Panc1 (cell line): ENCODE measurements at regions not wholly inside any gene's neighbourhood (a gene's known extent, or its start where the extent isn't known, plus 50 kb on each side); places are given as distances from the start of the nearest gene placed in this dataset.
"Not testable (repeated sequence)": the region's sequence is repeated elsewhere in the genome, so short reads cannot be mapped to it uniquely, and the experiment has no call there.

Source experiments
- ATAC-seq: fragments of 200-7000 bp; cut with Tn5 transposase; 2 replicates; pipeline ENCODE4 v1.9.1; 2020; ENCODE audit warnings: mild to moderate bottlenecking, moderate library complexity
- BruUV-seq: library from RNA; stranded (reverse); fragments of 400-500 nt; replicated peaks from 2 replicates; lab custom pipeline; 2021; lab: Mats Ljungman, UMichigan
- CTCF ChIA-PET: fragments of 300-600 bp; sonication (Branson Sonifier 250); formaldehyde crosslinking; loops from one replicate; lab custom pipeline; 2022; ENCODE audit warnings: antibody characterized with exemption; lab: Charles Lee
- POLR2A ChIA-PET: fragments of 300-600 bp; sonication (Branson Sonifier 250); formaldehyde crosslinking; loops from one replicate; lab custom pipeline; 2022; ENCODE audit warnings: antibody characterized with exemption; lab: Charles Lee
- DNase-seq: peaks from one replicate; pipeline ENCODE4 v3.0.0-alpha.2; 2010; ENCODE audit warnings: low read depth, low spot score
- H3K27ac ChIP-seq: 2 replicates; pipeline ENCODE4 v1.5.1; 2011; ENCODE audit warnings: mild to moderate bottlenecking, low read length, inconsistent platforms
- H3K27me3 ChIP-seq: fragments of 200-500 bp; sonication (Bioruptor generic); 2 replicates; pipeline ENCODE4 v1.6.0; 2014; ENCODE audit warnings: low read length, inconsistent platforms; ENCODE audit not compliant: control insufficient read depth, insufficient read depth
- H3K36me3 ChIP-seq: fragments of 200-500 bp; sonication (Bioruptor generic); 2 replicates; pipeline ENCODE4 v1.5.1; 2014; ENCODE audit warnings: inconsistent platforms, mild to moderate bottlenecking, low read length, moderate library complexity; ENCODE audit not compliant: control insufficient read depth, insufficient read depth
- H3K4me1 ChIP-seq: 2 replicates; pipeline ENCODE4 v1.5.1; 2011; ENCODE audit warnings: inconsistent platforms, mild to moderate bottlenecking, low read length, moderate library complexity; ENCODE audit not compliant: control insufficient read depth, insufficient read depth
- H3K4me3 ChIP-seq, 2 experiments: 2 replicates each; pipeline ENCODE4 v1.5.1; 2011 to 2012; ENCODE audit warnings: low read depth in 2 of 2, low read length in 2 of 2, mild to moderate bottlenecking in 2 of 2, inconsistent platforms in 1 of 2, moderate library complexity in 1 of 2
- H3K9me3 ChIP-seq: fragments of 200-500 bp; sonication (Bioruptor generic); 2 replicates; pipeline ENCODE4 v1.5.1; 2014; ENCODE audit warnings: low read depth, mild to moderate bottlenecking, inconsistent platforms, low read length, moderate library complexity; ENCODE audit not compliant: control insufficient read depth, insufficient read depth
- POLR2AphosphoS5 ChIP-seq: IDR thresholded peaks from 2 replicates; pipeline ENCODE4 v1.6.1; 2012; ENCODE audit warnings: mild to moderate bottlenecking, low read depth, low read length, moderate library complexity
- SIN3A ChIP-seq: IDR thresholded peaks from 2 replicates; pipeline ENCODE4 v1.6.1; 2012; ENCODE audit warnings: low read depth, mild to moderate bottlenecking, low read length, moderate library complexity, borderline replicate concordance; ENCODE audit not compliant: insufficient read depth
- TCF7L2 ChIP-seq: IDR thresholded peaks from 2 replicates; pipeline ENCODE4 v1.6.1; 2011; ENCODE audit warnings: mild to moderate bottlenecking, low read depth, low read length, inconsistent platforms
- in situ Hi-C: cut with HindIII; loops from 2 replicates; pipeline ENCODE4 v1.10.0; 2016; ENCODE audit warnings: low sequenced_read_pairs, low pct_unique_long_range_greater_than_20kb
- intact Hi-C: fragments of 100-400 bp; cut with micrococcal nuclease; formaldehyde crosslinking; loops from one replicate; pipeline ENCODE4 v1.10.0; 2022; ENCODE audit not compliant: unreplicated experiment
- TF ChIP-seq, protein P1 (sequence below): fragments of 450-650 bp; IDR thresholded peaks from 2 replicates; pipeline ENCODE4 v1.5.1; 2017; ENCODE audit warnings: mild to moderate bottlenecking
- TF ChIP-seq, protein P2 (sequence below), 2 experiments: IDR thresholded peaks; 2 replicates each; pipeline ENCODE4 v1.6.1; 2011 to 2012; ENCODE audit warnings: low read depth in 2 of 2, control low read depth in 1 of 2, low read length in 1 of 2, mild to moderate bottlenecking in 1 of 2, moderate library complexity in 1 of 2; ENCODE audit not compliant: insufficient read depth in 1 of 2

DNA sequence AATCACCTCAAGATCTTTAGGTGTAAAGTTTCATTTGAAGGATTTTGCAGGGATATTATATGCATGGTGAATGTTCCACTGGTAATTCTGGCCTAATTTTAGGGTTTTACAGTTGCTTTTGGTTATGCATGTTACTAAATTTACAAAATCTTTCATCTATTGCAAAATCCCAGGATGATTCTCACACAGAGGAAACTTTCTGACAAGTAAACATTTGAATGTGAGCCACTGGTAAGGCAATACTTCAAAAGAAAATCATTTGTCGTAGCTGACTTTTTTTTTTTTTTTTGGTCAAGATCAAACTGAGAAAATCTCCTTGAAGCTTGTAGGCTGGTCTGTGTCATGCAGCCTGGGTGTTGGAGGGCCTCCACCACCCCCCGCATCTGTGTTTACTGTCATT lies 141.9 kb upstream of the EXOC2 start:
- in situ Hi-C loops: no loop called here
- POLR2A ChIA-PET: no interaction called here
- intact Hi-C loops: no loop called here

DNA sequence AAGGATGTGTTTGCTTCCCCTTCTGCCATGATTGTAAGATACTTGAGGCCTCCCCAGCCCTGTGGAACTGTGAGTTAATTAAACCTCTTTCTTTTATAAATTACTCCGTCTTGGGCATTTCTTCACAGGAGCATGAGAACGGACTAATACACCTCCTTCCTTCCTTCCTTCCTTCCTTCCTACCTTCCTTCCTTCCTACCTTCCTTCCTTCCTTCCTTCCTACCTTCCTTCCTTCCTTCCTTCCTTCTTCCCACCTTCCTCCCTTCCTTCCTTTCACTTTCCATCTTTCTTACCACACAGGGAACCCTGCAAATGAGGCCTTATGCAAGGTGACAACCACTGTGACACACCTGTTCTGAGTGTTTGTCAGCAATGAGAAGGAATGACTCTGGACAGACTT lies 141.3 kb upstream of the EXOC2 start:
- Histone ChIP-seq H3K36me3 (no peaks in the 10 kb centered on the region), H3K27ac (no peak overlapping the region), H3K27me3 (no peaks in the 10 kb centered on the region; the same call in none of the 2 replicates), H3K9me3 (no peaks in the 10 kb centered on the region), H3K4me3 (no peak overlapping the region), H3K4me1 (no peaks in the 10 kb centered on the region)
- DNase-seq: no peak
- ChIA-PET CTCF (interaction anchor here (0.7 kb wide), 1 partner anchor 34 kb away, joined by 3 read pairs; no protein-coding TSS in a partner anchor), POLR2A (no interaction called here)
- TF ChIP-seq, protein P1, sequence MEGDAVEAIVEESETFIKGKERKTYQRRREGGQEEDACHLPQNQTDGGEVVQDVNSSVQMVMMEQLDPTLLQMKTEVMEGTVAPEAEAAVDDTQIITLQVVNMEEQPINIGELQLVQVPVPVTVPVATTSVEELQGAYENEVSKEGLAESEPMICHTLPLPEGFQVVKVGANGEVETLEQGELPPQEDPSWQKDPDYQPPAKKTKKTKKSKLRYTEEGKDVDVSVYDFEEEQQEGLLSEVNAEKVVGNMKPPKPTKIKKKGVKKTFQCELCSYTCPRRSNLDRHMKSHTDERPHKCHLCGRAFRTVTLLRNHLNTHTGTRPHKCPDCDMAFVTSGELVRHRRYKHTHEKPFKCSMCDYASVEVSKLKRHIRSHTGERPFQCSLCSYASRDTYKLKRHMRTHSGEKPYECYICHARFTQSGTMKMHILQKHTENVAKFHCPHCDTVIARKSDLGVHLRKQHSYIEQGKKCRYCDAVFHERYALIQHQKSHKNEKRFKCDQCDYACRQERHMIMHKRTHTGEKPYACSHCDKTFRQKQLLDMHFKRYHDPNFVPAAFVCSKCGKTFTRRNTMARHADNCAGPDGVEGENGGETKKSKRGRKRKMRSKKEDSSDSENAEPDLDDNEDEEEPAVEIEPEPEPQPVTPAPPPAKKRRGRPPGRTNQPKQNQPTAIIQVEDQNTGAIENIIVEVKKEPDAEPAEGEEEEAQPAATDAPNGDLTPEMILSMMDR: no peak
- TF ChIP-seq, protein P2, sequence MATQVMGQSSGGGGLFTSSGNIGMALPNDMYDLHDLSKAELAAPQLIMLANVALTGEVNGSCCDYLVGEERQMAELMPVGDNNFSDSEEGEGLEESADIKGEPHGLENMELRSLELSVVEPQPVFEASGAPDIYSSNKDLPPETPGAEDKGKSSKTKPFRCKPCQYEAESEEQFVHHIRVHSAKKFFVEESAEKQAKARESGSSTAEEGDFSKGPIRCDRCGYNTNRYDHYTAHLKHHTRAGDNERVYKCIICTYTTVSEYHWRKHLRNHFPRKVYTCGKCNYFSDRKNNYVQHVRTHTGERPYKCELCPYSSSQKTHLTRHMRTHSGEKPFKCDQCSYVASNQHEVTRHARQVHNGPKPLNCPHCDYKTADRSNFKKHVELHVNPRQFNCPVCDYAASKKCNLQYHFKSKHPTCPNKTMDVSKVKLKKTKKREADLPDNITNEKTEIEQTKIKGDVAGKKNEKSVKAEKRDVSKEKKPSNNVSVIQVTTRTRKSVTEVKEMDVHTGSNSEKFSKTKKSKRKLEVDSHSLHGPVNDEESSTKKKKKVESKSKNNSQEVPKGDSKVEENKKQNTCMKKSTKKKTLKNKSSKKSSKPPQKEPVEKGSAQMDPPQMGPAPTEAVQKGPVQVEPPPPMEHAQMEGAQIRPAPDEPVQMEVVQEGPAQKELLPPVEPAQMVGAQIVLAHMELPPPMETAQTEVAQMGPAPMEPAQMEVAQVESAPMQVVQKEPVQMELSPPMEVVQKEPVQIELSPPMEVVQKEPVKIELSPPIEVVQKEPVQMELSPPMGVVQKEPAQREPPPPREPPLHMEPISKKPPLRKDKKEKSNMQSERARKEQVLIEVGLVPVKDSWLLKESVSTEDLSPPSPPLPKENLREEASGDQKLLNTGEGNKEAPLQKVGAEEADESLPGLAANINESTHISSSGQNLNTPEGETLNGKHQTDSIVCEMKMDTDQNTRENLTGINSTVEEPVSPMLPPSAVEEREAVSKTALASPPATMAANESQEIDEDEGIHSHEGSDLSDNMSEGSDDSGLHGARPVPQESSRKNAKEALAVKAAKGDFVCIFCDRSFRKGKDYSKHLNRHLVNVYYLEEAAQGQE (IDR thresholded peaks at IDR 0.05; ENCODE audit: insufficient read depth in 1 of 2, low read depth in 2 of 2, low read length in 1 of 2): no peak
- TF ChIP-seq SIN3A (no peak), POLR2AphosphoS5 (no peak), TCF7L2 (no peak)
- in situ Hi-C loops: no loop called here
- no peak for ATAC-seq
- BruUV-seq: no TSS peak
- intact Hi-C loops: no loop called here

More for the DNA sequence above, 141.9 kb upstream of the EXOC2 start:
- BruUV-seq: no TSS peak
- H3K9me3 ChIP-seq: no peaks in the 10 kb centered on the region
- no peak overlapping the region for H3K27ac ChIP-seq
- no peaks in the 10 kb centered on the region; the same call in none of the 2 replicates for H3K27me3 ChIP-seq
- CTCF ChIA-PET: interaction anchor here (0.7 kb wide), 1 partner anchor 35 kb away, joined by 3 read pairs; no protein-coding TSS in a partner anchor
- DNase-seq (no peak), ATAC-seq (no peak)
- TF ChIP-seq, protein P1: no peak
- TF ChIP-seq TCF7L2: no peak
- no peak for TF ChIP-seq SIN3A
- TF ChIP-seq, protein P2 (IDR thresholded peaks at IDR 0.05; ENCODE audit: insufficient read depth in 1 of 2, low read depth in 2 of 2, low read length in 1 of 2): no peak
- no peak for TF ChIP-seq POLR2AphosphoS5
- H3K36me3 ChIP-seq: no peaks in the 10 kb centered on the region
- no peak overlapping the region for H3K4me3 ChIP-seq
- no peaks in the 10 kb centered on the region for H3K4me1 ChIP-seq

DNA sequence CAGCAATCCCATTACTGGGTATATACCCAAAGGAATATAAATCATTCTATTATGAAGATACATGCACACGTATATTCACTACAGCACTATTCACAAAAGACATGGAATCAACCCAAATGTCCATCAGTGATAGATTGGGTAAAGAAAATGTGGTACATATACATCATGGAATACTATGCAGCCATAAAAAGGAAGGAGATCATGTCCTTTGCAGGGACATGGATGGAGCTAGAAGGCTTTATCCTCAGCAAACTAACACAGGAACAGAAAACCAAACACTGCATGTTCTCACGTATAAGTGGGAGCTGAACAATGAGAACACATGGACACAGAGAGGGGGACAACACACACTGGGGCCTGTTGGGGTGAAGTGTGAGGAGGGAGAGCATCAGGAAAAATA lies 139.9 kb upstream of the EXOC2 start:
- H3K4me3 ChIP-seq, H3K4me1 ChIP-seq, DNase-seq, H3K36me3 ChIP-seq, H3K27ac ChIP-seq, CTCF ChIA-PET, POLR2A ChIA-PET, BruUV-seq, intact Hi-C loops, H3K9me3 ChIP-seq, in situ Hi-C loops, ATAC-seq, H3K27me3 ChIP-seq: not testable (repeated sequence)
